WTC11 (cell line): ENCODE measurements at regions not wholly inside any gene's neighbourhood (a gene's known extent, or its start where the extent isn't known, plus 50 kb on each side); places are given as distances from the start of the nearest gene placed in this dataset.

Source experiments
- TF ChIP-seq, protein P1 (sequence below): sonication (generic); formaldehyde crosslinking; IDR thresholded peaks from 2 replicates; pipeline ENCODE4 v1.8.1; 2022; ENCODE audit warnings: mild to moderate bottlenecking, moderate library complexity, missing genetic modification reagents
- TF ChIP-seq, protein P2 (sequence below): fragments of 200-600 bp; IDR thresholded peaks from 2 replicates; pipeline ENCODE4 v1.8.0; 2022; ENCODE audit warnings: antibody characterized with exemption

DNA sequence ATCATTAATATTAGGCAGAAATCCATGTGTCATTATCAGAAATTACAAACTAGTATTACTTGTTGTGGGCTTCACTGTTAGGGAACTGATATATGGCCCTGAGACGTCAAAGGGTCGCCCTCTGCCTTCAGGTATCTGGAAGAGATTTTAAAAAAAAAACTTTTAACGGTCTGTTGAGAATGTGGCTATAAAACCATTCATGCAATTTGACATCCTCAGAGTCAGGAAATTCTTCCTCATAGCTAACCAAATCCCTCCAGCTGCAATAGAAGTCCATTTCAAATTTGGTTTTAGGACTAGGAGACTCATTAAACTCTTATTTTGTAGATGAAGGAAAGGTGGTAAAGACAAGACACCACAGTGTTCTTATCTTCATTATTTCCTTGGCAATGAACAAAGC, 194.2 kb upstream of the NOCT start:
- TF ChIP-seq, protein P1, sequence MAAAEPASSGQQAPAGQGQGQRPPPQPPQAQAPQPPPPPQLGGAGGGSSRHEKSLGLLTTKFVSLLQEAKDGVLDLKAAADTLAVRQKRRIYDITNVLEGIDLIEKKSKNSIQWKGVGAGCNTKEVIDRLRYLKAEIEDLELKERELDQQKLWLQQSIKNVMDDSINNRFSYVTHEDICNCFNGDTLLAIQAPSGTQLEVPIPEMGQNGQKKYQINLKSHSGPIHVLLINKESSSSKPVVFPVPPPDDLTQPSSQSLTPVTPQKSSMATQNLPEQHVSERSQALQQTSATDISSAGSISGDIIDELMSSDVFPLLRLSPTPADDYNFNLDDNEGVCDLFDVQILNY, result no peak
- TF ChIP-seq, protein P2, sequence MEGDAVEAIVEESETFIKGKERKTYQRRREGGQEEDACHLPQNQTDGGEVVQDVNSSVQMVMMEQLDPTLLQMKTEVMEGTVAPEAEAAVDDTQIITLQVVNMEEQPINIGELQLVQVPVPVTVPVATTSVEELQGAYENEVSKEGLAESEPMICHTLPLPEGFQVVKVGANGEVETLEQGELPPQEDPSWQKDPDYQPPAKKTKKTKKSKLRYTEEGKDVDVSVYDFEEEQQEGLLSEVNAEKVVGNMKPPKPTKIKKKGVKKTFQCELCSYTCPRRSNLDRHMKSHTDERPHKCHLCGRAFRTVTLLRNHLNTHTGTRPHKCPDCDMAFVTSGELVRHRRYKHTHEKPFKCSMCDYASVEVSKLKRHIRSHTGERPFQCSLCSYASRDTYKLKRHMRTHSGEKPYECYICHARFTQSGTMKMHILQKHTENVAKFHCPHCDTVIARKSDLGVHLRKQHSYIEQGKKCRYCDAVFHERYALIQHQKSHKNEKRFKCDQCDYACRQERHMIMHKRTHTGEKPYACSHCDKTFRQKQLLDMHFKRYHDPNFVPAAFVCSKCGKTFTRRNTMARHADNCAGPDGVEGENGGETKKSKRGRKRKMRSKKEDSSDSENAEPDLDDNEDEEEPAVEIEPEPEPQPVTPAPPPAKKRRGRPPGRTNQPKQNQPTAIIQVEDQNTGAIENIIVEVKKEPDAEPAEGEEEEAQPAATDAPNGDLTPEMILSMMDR, result no peak
